Liver (tissue), 8 donors: ENCODE measurements at regions not wholly inside any gene's neighbourhood (a gene's known extent, or its start where the extent isn't known, plus 50 kb on each side); places are given as distances from the start of the nearest gene placed in this dataset.

Source experiments
- DNase-seq: peaks from one replicate; pipeline ENCODE4 v3.0.0-alpha.2; 2017; ENCODE audit warnings: low spot score
- H3K27ac ChIP-seq, 2 donors: one replicate each; pipeline ENCODE4 v1.7.0; 2013; ENCODE audit warnings: inconsistent platforms in 2 of 2, low read length in 2 of 2, control low read depth in 1 of 2, low read depth in 1 of 2, mild to moderate bottlenecking in 1 of 2
- H3K27me3 ChIP-seq, 4 donors: one replicate each; pipeline versions ENCODE4 v1.6.1 to v1.7.0; 2013; ENCODE audit warnings: low read length in 3 of 4, inconsistent platforms in 1 of 4, mild to moderate bottlenecking in 1 of 4, moderate library complexity in 1 of 4; ENCODE audit not compliant: control insufficient read depth in 4 of 4, insufficient read depth in 4 of 4
- H3K36me3 ChIP-seq, 4 donors: one replicate each; pipeline versions ENCODE4 v1.6.1 to v1.7.0; 2013; ENCODE audit warnings: low read length in 3 of 4, mild to moderate bottlenecking in 3 of 4, low read depth in 1 of 4, moderate library complexity in 1 of 4; ENCODE audit not compliant: control insufficient read depth in 4 of 4, insufficient read depth in 3 of 4
- H3K4me1 ChIP-seq, 4 donors: one replicate each; pipeline versions ENCODE4 v1.6.1 to v1.7.0; 2013; ENCODE audit warnings: low read length in 3 of 4, mild to moderate bottlenecking in 3 of 4, moderate library complexity in 1 of 4; ENCODE audit not compliant: control insufficient read depth in 4 of 4, insufficient read depth in 4 of 4
- H3K4me3 ChIP-seq, 3 donors: one replicate each; pipeline versions ENCODE4 v1.6.1 to v1.7.0; 2013; ENCODE audit warnings: low read length in 3 of 3, control low read depth in 1 of 3, low read depth in 1 of 3, mild to moderate bottlenecking in 1 of 3
- H3K9ac ChIP-seq, 2 donors: one replicate each; pipeline ENCODE4 v1.7.0; 2013; ENCODE audit warnings: low read length in 2 of 2, mild to moderate bottlenecking in 2 of 2, moderate library complexity in 2 of 2, control low read depth in 1 of 2, low read depth in 1 of 2
- H3K9me3 ChIP-seq, 4 donors: one replicate each; pipeline versions ENCODE4 v1.6.1 to v1.7.0; 2013; ENCODE audit warnings: low read length in 3 of 4; ENCODE audit not compliant: control insufficient read depth in 4 of 4
- CTCF ChIP-seq: fragments of 150-350 bp; IDR thresholded peaks from 2 replicates; pipeline ENCODE4 v1.5.1; 2017; ENCODE audit warnings: improper control_type of control experiment, low read depth, low read length; ENCODE audit not compliant: missing input control
- EGR1 ChIP-seq, 2 donors: IDR thresholded peaks; 2 replicates each; pipeline ENCODE4 v1.6.1; 2016 to 2018; ENCODE audit warnings: antibody characterized with exemption in 2 of 2, low read depth in 2 of 2
- FOXA1 ChIP-seq: IDR thresholded peaks from 2 replicates; pipeline ENCODE4 v1.6.1; 2016; ENCODE audit warnings: antibody characterized with exemption
- FOXA2 ChIP-seq: IDR thresholded peaks from 2 replicates; pipeline ENCODE4 v1.6.1; 2016; ENCODE audit warnings: antibody characterized with exemption
- GABPA ChIP-seq, 2 donors: IDR thresholded peaks in 1 of 2; conservative IDR thresholded peaks in 1 of 2; 2 replicates each; pipeline ENCODE4 v1.6.1; 2016; ENCODE audit warnings: antibody characterized with exemption in 2 of 2, mild to moderate bottlenecking in 1 of 2, moderate library complexity in 1 of 2
- HNF4G ChIP-seq: IDR thresholded peaks from 2 replicates; pipeline ENCODE4 v1.6.1; 2016; ENCODE audit warnings: antibody characterized with exemption
- JUND ChIP-seq, 2 donors: IDR thresholded peaks; 2 replicates each; pipeline ENCODE4 v1.6.1; 2016; ENCODE audit warnings: antibody characterized with exemption in 2 of 2
- RAD21 ChIP-seq, 2 donors: IDR thresholded peaks; 2 replicates each; pipeline ENCODE4 v1.6.1; 2016; ENCODE audit warnings: antibody characterized with exemption in 2 of 2, mild to moderate bottlenecking in 2 of 2
- REST ChIP-seq: IDR thresholded peaks from 2 replicates; pipeline ENCODE4 v1.6.1; 2016; ENCODE audit warnings: antibody characterized with exemption, mild to moderate bottlenecking
- RXRA ChIP-seq, 2 donors: IDR thresholded peaks; 2 replicates each; pipeline ENCODE4 v1.6.1; 2017 to 2018; ENCODE audit warnings: antibody characterized with exemption in 2 of 2, mild to moderate bottlenecking in 1 of 2
- SP1 ChIP-seq: IDR thresholded peaks from 2 replicates; pipeline ENCODE4 v1.6.1; 2018; ENCODE audit warnings: antibody characterized with exemption, mild to moderate bottlenecking
- TAF1 ChIP-seq: conservative IDR thresholded peaks from 2 replicates; pipeline ENCODE4 v1.6.1; 2016; ENCODE audit warnings: antibody characterized with exemption, mild to moderate bottlenecking
- YY1 ChIP-seq: IDR thresholded peaks from 2 replicates; pipeline ENCODE4 v1.6.1; 2016; ENCODE audit warnings: antibody characterized with exemption, mild to moderate bottlenecking
- WGBS: extraction: QIAGEN DNeasy Blood & Tissue Kit; methylation state at CpG from one replicate; pipeline ENCODE4 v1.1.7; 2013; 5-methylcytosine and 5-hydroxymethylcytosine counted together
- TF ChIP-seq, protein P1 (sequence below): IDR thresholded peaks from 2 replicates; pipeline ENCODE4 v1.6.1; 2016; ENCODE audit warnings: antibody characterized with exemption
- TF ChIP-seq, protein P2 (sequence below): IDR thresholded peaks from 2 replicates; pipeline ENCODE4 v1.6.1; 2016; ENCODE audit warnings: antibody characterized with exemption
- TF ChIP-seq, protein P3 (sequence below): IDR thresholded peaks from 2 replicates; pipeline ENCODE4 v1.6.1; 2016; ENCODE audit warnings: antibody characterized with exemption
- donor health status: healthy.
- donor health status: healthy.
- donor health status: healthy.
- donor health status: healthy.
- donor health status: healthy.

DNA sequence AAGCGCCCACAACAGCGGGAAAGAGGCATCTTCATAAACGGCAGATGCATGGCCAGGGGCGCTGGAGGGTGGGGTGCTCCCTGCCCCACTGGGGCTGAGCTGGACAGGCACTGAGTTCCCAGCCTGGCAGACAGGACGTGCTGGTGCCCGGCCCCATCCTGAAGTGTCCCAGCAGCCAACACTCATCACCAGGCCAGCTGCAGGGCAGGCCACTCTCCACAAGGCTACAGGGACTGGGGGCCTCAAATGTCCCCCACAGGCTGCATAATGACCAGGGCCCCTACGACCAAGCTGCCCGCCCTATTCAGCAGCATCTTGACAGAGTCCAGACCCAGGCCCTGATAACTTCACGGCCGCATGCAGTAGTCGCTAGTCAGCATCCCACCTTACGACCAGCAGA is 124.1 kb upstream of the IQSEC1 start:
- 92% methylated on average over 12 of the region's 12 CpGs for WGBS
- TF ChIP-seq RXRA (IDR thresholded peaks at IDR 0.05): no peak
- TF ChIP-seq RAD21 (IDR thresholded peaks at IDR 0.05): no peak
- TF ChIP-seq, protein P1, sequence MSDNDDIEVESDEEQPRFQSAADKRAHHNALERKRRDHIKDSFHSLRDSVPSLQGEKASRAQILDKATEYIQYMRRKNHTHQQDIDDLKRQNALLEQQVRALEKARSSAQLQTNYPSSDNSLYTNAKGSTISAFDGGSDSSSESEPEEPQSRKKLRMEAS: no peak
- TF ChIP-seq, protein P2, sequence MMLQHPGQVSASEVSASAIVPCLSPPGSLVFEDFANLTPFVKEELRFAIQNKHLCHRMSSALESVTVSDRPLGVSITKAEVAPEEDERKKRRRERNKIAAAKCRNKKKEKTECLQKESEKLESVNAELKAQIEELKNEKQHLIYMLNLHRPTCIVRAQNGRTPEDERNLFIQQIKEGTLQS: no peak
- TF ChIP-seq REST: no peak
- no peak for TF ChIP-seq CTCF
- TF ChIP-seq FOXA2: no peak
- TF ChIP-seq GABPA (IDR thresholded peaks at IDR 0.05 in 1 of 2, conservative IDR thresholded peaks at IDR 0.05 in 1 of 2): no peak
- H3K9me3 ChIP-seq: no peaks in the 10 kb centered on the region
- no peaks in the 10 kb centered on the region for H3K27me3 ChIP-seq
- no peak for DNase-seq
- H3K36me3 ChIP-seq: no peaks in the 10 kb centered on the region
- H3K27ac ChIP-seq: peak overlapping the region in 1 of 2 donors; percentile 3
- peaks cover 3 to 14% (median 11%) of the 10 kb centered on the region in 4 donors for H3K4me1 ChIP-seq
- H3K9ac ChIP-seq: no peak overlapping the region
- H3K4me3 ChIP-seq: no peak overlapping the region

DNA sequence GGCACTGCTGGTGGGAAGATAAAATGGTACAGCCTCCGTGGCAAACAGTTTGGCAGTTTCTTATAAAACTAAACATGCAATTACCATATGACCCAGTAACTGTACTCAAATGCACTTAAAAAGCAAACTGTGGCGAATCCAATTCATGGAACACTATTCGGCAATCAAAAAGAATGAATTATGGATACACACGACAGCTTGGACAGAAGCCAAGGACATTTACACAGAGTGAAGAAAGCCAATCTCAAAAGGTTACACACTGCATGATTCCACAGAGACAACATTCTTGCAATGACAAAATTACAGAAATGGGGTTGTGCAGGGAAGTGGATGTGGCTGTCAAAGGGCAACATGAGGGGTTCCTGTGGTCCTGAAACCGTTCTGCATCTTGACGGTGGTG is 122.1 kb upstream of the IQSEC1 start:
- no peak overlapping the region for H3K9ac ChIP-seq
- no peak overlapping the region for H3K27ac ChIP-seq
- no peak for DNase-seq
- no peak for TF ChIP-seq SP1
- TF ChIP-seq JUND (IDR thresholded peaks at IDR 0.05): no peak
- no peak for TF ChIP-seq FOXA1
- no peak for TF ChIP-seq FOXA2
- no peak for TF ChIP-seq CTCF
- no peak for TF ChIP-seq RAD21 (IDR thresholded peaks at IDR 0.05)
- TF ChIP-seq EGR1 (IDR thresholded peaks at IDR 0.05; ENCODE audit: low read depth in 2 of 2): no peak
- no peak for TF ChIP-seq TAF1
- TF ChIP-seq REST: no peak
- TF ChIP-seq YY1: no peak
- TF ChIP-seq, protein P3, sequence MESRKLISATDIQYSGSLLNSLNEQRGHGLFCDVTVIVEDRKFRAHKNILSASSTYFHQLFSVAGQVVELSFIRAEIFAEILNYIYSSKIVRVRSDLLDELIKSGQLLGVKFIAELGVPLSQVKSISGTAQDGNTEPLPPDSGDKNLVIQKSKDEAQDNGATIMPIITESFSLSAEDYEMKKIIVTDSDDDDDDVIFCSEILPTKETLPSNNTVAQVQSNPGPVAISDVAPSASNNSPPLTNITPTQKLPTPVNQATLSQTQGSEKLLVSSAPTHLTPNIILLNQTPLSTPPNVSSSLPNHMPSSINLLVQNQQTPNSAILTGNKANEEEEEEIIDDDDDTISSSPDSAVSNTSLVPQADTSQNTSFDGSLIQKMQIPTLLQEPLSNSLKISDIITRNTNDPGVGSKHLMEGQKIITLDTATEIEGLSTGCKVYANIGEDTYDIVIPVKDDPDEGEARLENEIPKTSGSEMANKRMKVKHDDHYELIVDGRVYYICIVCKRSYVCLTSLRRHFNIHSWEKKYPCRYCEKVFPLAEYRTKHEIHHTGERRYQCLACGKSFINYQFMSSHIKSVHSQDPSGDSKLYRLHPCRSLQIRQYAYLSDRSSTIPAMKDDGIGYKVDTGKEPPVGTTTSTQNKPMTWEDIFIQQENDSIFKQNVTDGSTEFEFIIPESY: no peak
- TF ChIP-seq, protein P2: no peak
- no peak for TF ChIP-seq HNF4G
- H3K27me3 ChIP-seq: no peaks in the 10 kb centered on the region
- H3K4me3 ChIP-seq: no peak overlapping the region
- no peaks in the 10 kb centered on the region for H3K9me3 ChIP-seq
- WGBS: 66% methylated on average over 6 of the region's 6 CpGs
- peaks cover 1 to 14% (median 11%) of the 10 kb centered on the region in 4 donors for H3K4me1 ChIP-seq
- no peaks in the 10 kb centered on the region for H3K36me3 ChIP-seq
